Urinary bladder (tissue), 3 donors: ENCODE measurements at regions not wholly inside any gene's neighbourhood (a gene's known extent, or its start where the extent isn't known, plus 50 kb on each side); places are given as distances from the start of the nearest gene placed in this dataset.

ENCODE experiments used
- DNase-seq: peaks from one replicate; pipeline ENCODE4 v3.0.0-alpha.2; 2015; ENCODE audit errors: extremely low spot score
- H3K27ac ChIP-seq: one replicate; pipeline ENCODE4 v1.5.1; 2013; ENCODE audit warnings: low read depth, mild to moderate bottlenecking, moderate library complexity
- H3K36me3 ChIP-seq: one replicate; pipeline ENCODE4 v1.6.1; 2013; ENCODE audit warnings: mild to moderate bottlenecking, moderate library complexity; ENCODE audit not compliant: insufficient read depth
- H3K4me1 ChIP-seq: one replicate; pipeline ENCODE4 v1.6.1; 2013; ENCODE audit warnings: mild to moderate bottlenecking, moderate library complexity; ENCODE audit not compliant: insufficient read depth
- H3K4me3 ChIP-seq: one replicate; pipeline ENCODE4 v1.5.1; 2013; ENCODE audit warnings: low read depth, low read length
- WGBS: extraction: QIAGEN DNeasy Blood & Tissue Kit; methylation state at CpG from one replicate; pipeline ENCODE4 v1.1.7; 2013; 5-methylcytosine and 5-hydroxymethylcytosine counted together
- donor health status: healthy with polysubstance abuse.
- donor health status: healthy.

- Histone ChIP-seq H3K4me3 (no peak overlapping the region), H3K27ac (no peak overlapping the region)
Observed at GRCh38 chr16:9462984-9463383, 371.5 kb downstream of the HAPSTR1 start.

GRCh38 chr16:9463461-9463860 is 372.0 kb downstream of the HAPSTR1 start:
- no peaks in the 10 kb centered on the region for H3K4me1 ChIP-seq
- no peak overlapping the region for H3K27ac ChIP-seq
- H3K36me3 ChIP-seq = no peaks in the 10 kb centered on the region
- 78% methylated on average over 3 of the region's 3 CpGs for WGBS
- no peak for DNase-seq
- no peak overlapping the region for H3K4me3 ChIP-seq

More at GRCh38 chr16:9462984-9463383, 371.5 kb downstream of the HAPSTR1 start:
- no peak for DNase-seq
- 65% methylated on average over 7 of the region's 7 CpGs for WGBS
- no peaks in the 10 kb centered on the region for H3K4me1 ChIP-seq
- no peaks in the 10 kb centered on the region for H3K36me3 ChIP-seq

- Histone ChIP-seq H3K4me1 (no peaks in the 10 kb centered on the region), H3K4me3 (no peak overlapping the region), H3K36me3 (no peaks in the 10 kb centered on the region), H3K27ac (no peak overlapping the region)
- no peak for DNase-seq
- WGBS = 68% methylated on average over 4 of the region's 4 CpGs
Observed at GRCh38 chr16:9465161-9465560, 373.7 kb downstream of the HAPSTR1 start.

GRCh38 chr16:9469512-9469911 is 378.1 kb downstream of the HAPSTR1 start:
- DNase-seq = no peak
- Histone ChIP-seq H3K36me3 (no peaks in the 10 kb centered on the region), H3K4me1 (no peaks in the 10 kb centered on the region), H3K27ac (no peak overlapping the region), H3K4me3 (no peak overlapping the region)

GRCh38 chr16:9476744-9477143 is 385.3 kb downstream of the HAPSTR1 start:
- Histone ChIP-seq H3K4me3 (no peak overlapping the region), H3K36me3 (no peaks in the 10 kb centered on the region), H3K4me1 (no peaks in the 10 kb centered on the region), H3K27ac (no peak overlapping the region)
- no peak for DNase-seq
- 91% methylated on average over 3 of the region's 3 CpGs for WGBS

- Histone ChIP-seq H3K36me3 (no peaks in the 10 kb centered on the region), H3K27ac (no peak overlapping the region), H3K4me3 (no peak overlapping the region), H3K4me1 (no peaks in the 10 kb centered on the region)
- DNase-seq = no peak
- 56% methylated on average over 2 of the region's 2 CpGs for WGBS
Observed at GRCh38 chr16:9479008-9479407, 387.6 kb downstream of the HAPSTR1 start.

GRCh38 chr16:9480503-9480902 is 389.1 kb downstream of the HAPSTR1 start:
- no peak for DNase-seq
- H3K27ac ChIP-seq = no peak overlapping the region
- H3K4me3 ChIP-seq = no peak overlapping the region
- no peaks in the 10 kb centered on the region for H3K4me1 ChIP-seq
- no peaks in the 10 kb centered on the region for H3K36me3 ChIP-seq
- 70% methylated on average over 3 of the region's 3 CpGs for WGBS

GRCh38 chr16:9481747-9482730 is 390.6 kb downstream of the HAPSTR1 start:
- H3K4me3 ChIP-seq = no peak overlapping the region
- no peaks in the 10 kb centered on the region for H3K4me1 ChIP-seq
- 36% methylated on average over 18 of the region's 18 CpGs for WGBS
- no peak for DNase-seq
- H3K27ac ChIP-seq = no peak overlapping the region
- no peaks in the 10 kb centered on the region for H3K36me3 ChIP-seq

- Histone ChIP-seq H3K36me3 (no peaks in the 10 kb centered on the region), H3K27ac (no peak overlapping the region), H3K4me3 (no peak overlapping the region), H3K4me1 (no peaks in the 10 kb centered on the region)
- no peak for DNase-seq
- 67% methylated on average over 3 of the region's 3 CpGs for WGBS
Observed at GRCh38 chr16:9484426-9484825, 393.0 kb downstream of the HAPSTR1 start.

- no peak for DNase-seq
- H3K4me3 ChIP-seq = no peak overlapping the region
- H3K27ac ChIP-seq = no peak overlapping the region
- no peaks in the 10 kb centered on the region for H3K36me3 ChIP-seq
- WGBS = 63% methylated on average over 5 of the region's 5 CpGs
- H3K4me1 ChIP-seq = no peaks in the 10 kb centered on the region
Observed at GRCh38 chr16:9484881-9485280, 393.4 kb downstream of the HAPSTR1 start.

- no peak overlapping the region for H3K27ac ChIP-seq
- WGBS = 53% methylated on average over 10 of the region's 10 CpGs
- DNase-seq = no peak
- no peak overlapping the region for H3K4me3 ChIP-seq
- H3K4me1 ChIP-seq = no peaks in the 10 kb centered on the region
- no peaks in the 10 kb centered on the region for H3K36me3 ChIP-seq
Observed at GRCh38 chr16:9489835-9490467, 398.5 kb downstream of the HAPSTR1 start.

- no peak overlapping the region for H3K27ac ChIP-seq
- WGBS = 48% methylated on average over 3 of the region's 3 CpGs
- H3K4me1 ChIP-seq = no peaks in the 10 kb centered on the region
- DNase-seq = no peak
- no peaks in the 10 kb centered on the region for H3K36me3 ChIP-seq
- no peak overlapping the region for H3K4me3 ChIP-seq
Observed at GRCh38 chr16:9495824-9496223, 404.4 kb downstream of the HAPSTR1 start.

GRCh38 chr16:9497750-9498149 is 406.3 kb downstream of the HAPSTR1 start:
- Histone ChIP-seq H3K4me1 (no peaks in the 10 kb centered on the region), H3K4me3 (no peak overlapping the region), H3K36me3 (no peaks in the 10 kb centered on the region), H3K27ac (no peak overlapping the region)
- DNase-seq = no peak
- 68% methylated on average over 3 of the region's 3 CpGs for WGBS

GRCh38 chr16:9499941-9500593 is 408.6 kb downstream of the HAPSTR1 start:
- Histone ChIP-seq H3K4me1 (no peaks in the 10 kb centered on the region), H3K27ac (no peak overlapping the region), H3K4me3 (no peak overlapping the region), H3K36me3 (no peaks in the 10 kb centered on the region)
- no peak for DNase-seq
- whole genome bisulfite sequencing = 7% methylated on average over 1 of the region's 1 CpG
